ENCODE measurements at regions not wholly inside any gene's neighbourhood (a gene's known extent, or its start where the extent isn't known, plus 50 kb on each side); places are given as distances from the start of the nearest gene placed in this dataset.

GRCh38 chr4:18556402-18556801, 534.8 kb upstream of the LCORL start:
- CTCF ChIA-PET: no interaction called here
- H3K27ac ChIP-seq (ENCODE audit: low read length): no peak overlapping the region
- intact Hi-C loops (cut with micrococcal nuclease; ENCODE audit: unreplicated experiment): no loop called here

GRCh38 chr4:18540349-18540748, 518.8 kb upstream of the LCORL start:
- Histone ChIP-seq H3K27ac (ENCODE audit: low read length) (no peak overlapping the region), H3K36me3 (ENCODE audit: control insufficient read depth, insufficient read depth, low read length) (no peaks in the 10 kb centered on the region), H3K27me3 (ENCODE audit: control insufficient read depth, insufficient read depth, low read length) (no peaks in the 10 kb centered on the region), H3K4me3 (ENCODE audit: low read depth in 2 of 2, low read length in 2 of 2) (no peak overlapping the region), H3K4me1 (ENCODE audit: control insufficient read depth, insufficient read depth, low read length) (no peaks in the 10 kb centered on the region), H3K9me3 (ENCODE audit: control insufficient read depth, insufficient read depth, low read depth, low read length) (no peaks in the 10 kb centered on the region)
- in situ Hi-C loops (cut with HindIII; ENCODE audit: low pct_unique_long_range_greater_than_20kb, low sequenced_read_pairs) (no loop called here), intact Hi-C loops (cut with micrococcal nuclease; ENCODE audit: unreplicated experiment) (no loop called here)
- BruUV-seq (replicated peaks): no TSS peak
- DNase-seq (ENCODE audit: low read depth, low spot score) (no peak), ATAC-seq (no peak)
- ChIA-PET CTCF (no interaction called here), POLR2A (no interaction called here)
- TF ChIP-seq CTCF (IDR thresholded peaks at IDR 0.05) (no peak), POLR2AphosphoS5 (IDR thresholded peaks at IDR 0.05; ENCODE audit: low read depth, low read length) (no peak), REST (IDR thresholded peaks at IDR 0.05; ENCODE audit: insufficient read depth in 1 of 2, low read depth in 2 of 2, low read length in 1 of 2) (no peak), SIN3A (IDR thresholded peaks at IDR 0.05; ENCODE audit: borderline replicate concordance, insufficient read depth, low read depth, low read length) (no peak), TCF7L2 (IDR thresholded peaks at IDR 0.05; ENCODE audit: low read depth, low read length) (no peak)

More at GRCh38 chr4:18556402-18556801, 534.8 kb upstream of the LCORL start:
- no TSS peak for BruUV-seq (replicated peaks)
- H3K27me3 ChIP-seq (ENCODE audit: control insufficient read depth, insufficient read depth, low read length): no peaks in the 10 kb centered on the region
- ATAC-seq: no peak
- TF ChIP-seq POLR2AphosphoS5 (IDR thresholded peaks at IDR 0.05; ENCODE audit: low read depth, low read length) (no peak), SIN3A (IDR thresholded peaks at IDR 0.05; ENCODE audit: borderline replicate concordance, insufficient read depth, low read depth, low read length) (no peak), CTCF (IDR thresholded peaks at IDR 0.05) (no peak), TCF7L2 (IDR thresholded peaks at IDR 0.05; ENCODE audit: low read depth, low read length) (no peak), REST (IDR thresholded peaks at IDR 0.05; ENCODE audit: insufficient read depth in 1 of 2, low read depth in 2 of 2, low read length in 1 of 2) (no peak)
- no peaks in the 10 kb centered on the region for H3K9me3 ChIP-seq (ENCODE audit: control insufficient read depth, insufficient read depth, low read depth, low read length)
- H3K4me3 ChIP-seq (ENCODE audit: low read depth in 2 of 2, low read length in 2 of 2): no peak overlapping the region
- no peaks in the 10 kb centered on the region for H3K36me3 ChIP-seq (ENCODE audit: control insufficient read depth, insufficient read depth, low read length)
- in situ Hi-C loops (cut with HindIII; ENCODE audit: low pct_unique_long_range_greater_than_20kb, low sequenced_read_pairs): no loop called here
- DNase-seq (ENCODE audit: low read depth, low spot score): no peak
- POLR2A ChIA-PET: no interaction called here
- no peaks in the 10 kb centered on the region for H3K4me1 ChIP-seq (ENCODE audit: control insufficient read depth, insufficient read depth, low read length)

All from Panc1 (cell line).